PC-3 (cell line): ENCODE measurements at regions not wholly inside any gene's neighbourhood (a gene's known extent, or its start where the extent isn't known, plus 50 kb on each side); places are given as distances from the start of the nearest gene placed in this dataset.

Experiments used
- ATAC-seq: fragments of 200-7000 bp; cut with Tn5 transposase; 2 replicates; pipeline ENCODE4 v1.9.1; 2020; ENCODE audit warnings: mild to moderate bottlenecking, moderate library complexity
- BruUV-seq: library from RNA; stranded (reverse); fragments of 400-500 nt; replicated peaks from 2 replicates; lab custom pipeline; 2021; lab: Mats Ljungman, UMichigan
- CTCF ChIA-PET: fragments of 300-600 bp; sonication (Branson Sonifier 250); formaldehyde crosslinking; loops from one replicate; lab custom pipeline; 2022; ENCODE audit warnings: antibody characterized with exemption; lab: Charles Lee
- POLR2A ChIA-PET: fragments of 300-600 bp; sonication (Branson Sonifier 250); formaldehyde crosslinking; loops from one replicate; lab custom pipeline; 2022; ENCODE audit warnings: antibody characterized with exemption; ENCODE audit not compliant: unreplicated experiment; lab: Charles Lee
- DNase-seq: peaks from one replicate; pipeline ENCODE4 v3.0.0-alpha.2; 2015
- H2AFZ ChIP-seq: fragments of 300-600 bp; sonication (generic); 2 replicates; pipeline ENCODE4 v1.6.0; 2016; ENCODE audit warnings: antibody characterized with exemption, low read length
- H3F3A ChIP-seq: fragments of 300-600 bp; sonication (generic); one replicate; pipeline ENCODE4 v1.6.0; 2017; ENCODE audit warnings: antibody characterized with exemption, low read length, control low read depth, mild to moderate bottlenecking; ENCODE audit not compliant: unreplicated experiment
- H3K27ac ChIP-seq: fragments of 300-600 bp; sonication (generic); 2 replicates; pipeline ENCODE4 v1.5.1; 2016; ENCODE audit warnings: mild to moderate bottlenecking, low read length
- H3K27me3 ChIP-seq: fragments of 300-600 bp; sonication (generic); 2 replicates; pipeline ENCODE4 v1.6.1; 2016; ENCODE audit warnings: low read length, mixed read lengths
- H3K36me3 ChIP-seq: fragments of 300-600 bp; sonication (generic); 2 replicates; pipeline ENCODE4 v1.6.1; 2016; ENCODE audit warnings: low read depth, mixed run types, low read length, mixed read lengths
- H3K4me1 ChIP-seq: fragments of 300-600 bp; sonication (generic); 2 replicates; pipeline ENCODE4 v1.5.1; 2016; ENCODE audit warnings: low read length; ENCODE audit not compliant: insufficient read depth
- H3K4me2 ChIP-seq: fragments of 300-600 bp; sonication (generic); 2 replicates; pipeline ENCODE4 v1.6.0; 2016; ENCODE audit warnings: low read length
- H3K4me3 ChIP-seq: fragments of 300-600 bp; sonication (generic); 2 replicates; pipeline ENCODE4 v1.5.1; 2016; ENCODE audit warnings: mild to moderate bottlenecking, low read length, mixed read lengths
- H3K79me2 ChIP-seq: fragments of 300-600 bp; sonication (generic); 2 replicates; pipeline ENCODE4 v1.6.1; 2017; ENCODE audit warnings: low read length, mixed read lengths
- H3K9ac ChIP-seq: fragments of 300-600 bp; sonication (generic); 2 replicates; pipeline ENCODE4 v1.6.0; 2016; ENCODE audit warnings: mild to moderate bottlenecking, low read length
- H3K9me2 ChIP-seq: fragments of 300-600 bp; sonication (generic); replicated peaks from 2 replicates; pipeline ENCODE4 v1.6.1; 2016; ENCODE audit warnings: mixed run types, low read length, mixed read lengths
- H3K9me3 ChIP-seq: fragments of 300-600 bp; sonication (generic); 2 replicates; pipeline ENCODE4 v1.6.1; 2016; ENCODE audit warnings: low read length, mixed read lengths
- H4K20me1 ChIP-seq: fragments of 300-600 bp; sonication (generic); 2 replicates; pipeline ENCODE4 v1.6.1; 2016; ENCODE audit warnings: low read length, mixed read lengths
- EZH2 ChIP-seq: fragments of 300-600 bp; sonication (generic); IDR thresholded peaks from one replicate; pipeline ENCODE4 v1.6.1; 2017; ENCODE audit warnings: antibody characterized with exemption, mild to moderate bottlenecking, low read length; ENCODE audit not compliant: unreplicated experiment
- EZH2phosphoT487 ChIP-seq: fragments of 300-600 bp; sonication (generic); IDR thresholded peaks from 2 replicates; pipeline ENCODE4 v1.6.1; 2018; ENCODE audit warnings: mild to moderate bottlenecking, antibody characterized with exemption, low read length, borderline replicate concordance
- intact Hi-C: fragments of 100-400 bp; cut with micrococcal nuclease; formaldehyde crosslinking; loops from 2 replicates; pipeline ENCODE4 v1.9.0; 2023
- TF ChIP-seq, protein P1 (sequence below): fragments of 300-600 bp; sonication (generic); conservative IDR thresholded peaks from 2 replicates; pipeline ENCODE4 v1.5.1; 2017; ENCODE audit warnings: antibody characterized with exemption, low read depth, mild to moderate bottlenecking, low read length

DNA sequence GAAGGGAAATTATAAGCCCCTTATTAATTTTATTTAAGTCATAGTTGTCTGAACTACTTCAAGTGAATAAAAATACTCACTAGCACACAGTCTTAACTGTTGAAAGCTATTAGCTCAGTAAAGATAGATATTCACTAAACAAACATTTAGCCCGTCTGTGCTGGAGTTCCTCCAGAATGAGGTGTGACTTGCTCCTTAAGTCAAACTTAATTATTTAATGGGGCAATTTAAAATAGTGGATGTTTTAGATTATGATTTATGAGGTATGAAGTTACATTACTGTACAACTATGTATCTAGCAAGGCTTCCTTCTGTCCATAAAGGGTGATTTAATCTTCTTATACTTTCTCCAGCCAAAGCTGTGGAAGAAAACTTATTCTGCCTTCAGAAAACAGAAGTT lies 414.0 kb upstream of the FLRT2 start:
- no peak for ATAC-seq
- Histone ChIP-seq H3K27me3 (no peaks in the 10 kb centered on the region), H3K36me3 (no peaks in the 10 kb centered on the region), H3K9ac (no peak overlapping the region), H3K79me2 (no peaks in the 10 kb centered on the region), H3K9me3 (peaks cover 32% of the 10 kb centered on the region; the same call in 1 of the 2 replicates), H3F3A (no peaks in the 10 kb centered on the region), H2AFZ (no peak overlapping the region), H3K4me3 (no peak overlapping the region), H3K4me1 (no peaks in the 10 kb centered on the region), H3K9me2 (no peaks in the 10 kb centered on the region), H4K20me1 (no peaks in the 10 kb centered on the region), H3K4me2 (no peak overlapping the region), H3K27ac (no peak overlapping the region)
- no peak for DNase-seq
- ChIA-PET POLR2A (no interaction called here), CTCF (no interaction called here)
- TF ChIP-seq, protein P1, sequence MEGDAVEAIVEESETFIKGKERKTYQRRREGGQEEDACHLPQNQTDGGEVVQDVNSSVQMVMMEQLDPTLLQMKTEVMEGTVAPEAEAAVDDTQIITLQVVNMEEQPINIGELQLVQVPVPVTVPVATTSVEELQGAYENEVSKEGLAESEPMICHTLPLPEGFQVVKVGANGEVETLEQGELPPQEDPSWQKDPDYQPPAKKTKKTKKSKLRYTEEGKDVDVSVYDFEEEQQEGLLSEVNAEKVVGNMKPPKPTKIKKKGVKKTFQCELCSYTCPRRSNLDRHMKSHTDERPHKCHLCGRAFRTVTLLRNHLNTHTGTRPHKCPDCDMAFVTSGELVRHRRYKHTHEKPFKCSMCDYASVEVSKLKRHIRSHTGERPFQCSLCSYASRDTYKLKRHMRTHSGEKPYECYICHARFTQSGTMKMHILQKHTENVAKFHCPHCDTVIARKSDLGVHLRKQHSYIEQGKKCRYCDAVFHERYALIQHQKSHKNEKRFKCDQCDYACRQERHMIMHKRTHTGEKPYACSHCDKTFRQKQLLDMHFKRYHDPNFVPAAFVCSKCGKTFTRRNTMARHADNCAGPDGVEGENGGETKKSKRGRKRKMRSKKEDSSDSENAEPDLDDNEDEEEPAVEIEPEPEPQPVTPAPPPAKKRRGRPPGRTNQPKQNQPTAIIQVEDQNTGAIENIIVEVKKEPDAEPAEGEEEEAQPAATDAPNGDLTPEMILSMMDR, result no peak
- no peak for TF ChIP-seq EZH2phosphoT487
- TF ChIP-seq EZH2, result no peak
- BruUV-seq, result no TSS peak
- intact Hi-C loops, result no loop called here

DNA sequence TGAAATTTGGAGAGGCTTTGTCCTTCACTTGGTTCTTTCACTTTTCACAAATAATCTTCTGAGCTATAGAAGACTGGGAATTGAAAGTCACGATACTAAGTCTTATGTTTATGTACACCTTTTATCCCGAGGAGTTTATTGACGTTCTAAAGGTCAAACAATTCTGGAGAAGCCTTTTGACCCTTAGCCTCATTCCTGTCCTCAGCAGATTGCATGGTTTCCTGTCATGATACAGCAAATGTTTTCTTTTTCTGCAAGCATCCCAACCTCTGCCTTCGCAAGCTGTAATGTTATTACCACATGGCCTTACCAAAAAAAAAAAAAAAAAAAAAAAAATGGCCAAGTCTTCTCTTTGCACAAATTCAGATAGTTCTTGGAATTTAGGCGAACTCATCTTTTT lies 411.7 kb upstream of the FLRT2 start:
- Histone ChIP-seq H3K9me2 (no peaks in the 10 kb centered on the region), H3K4me2 (no peak overlapping the region), H3K36me3 (no peaks in the 10 kb centered on the region), H3F3A (no peaks in the 10 kb centered on the region), H2AFZ (no peak overlapping the region), H3K79me2 (no peaks in the 10 kb centered on the region), H3K27me3 (no peaks in the 10 kb centered on the region), H4K20me1 (no peaks in the 10 kb centered on the region), H3K4me3 (no peak overlapping the region), H3K27ac (no peak overlapping the region), H3K4me1 (peaks cover 7% of the 10 kb centered on the region), H3K9ac (no peak overlapping the region), H3K9me3 (0 out of 2 replicates have a peak, but pooled peaks cover 20% of the 10 kb centered on the region)
- no peak for DNase-seq
- TF ChIP-seq EZH2, result no peak
- TF ChIP-seq, protein P1, result no peak
- TF ChIP-seq EZH2phosphoT487, result no peak
- intact Hi-C loops, result no loop called here
- ChIA-PET POLR2A (no interaction called here), CTCF (no interaction called here)
- no TSS peak for BruUV-seq
- no peak for ATAC-seq

DNA sequence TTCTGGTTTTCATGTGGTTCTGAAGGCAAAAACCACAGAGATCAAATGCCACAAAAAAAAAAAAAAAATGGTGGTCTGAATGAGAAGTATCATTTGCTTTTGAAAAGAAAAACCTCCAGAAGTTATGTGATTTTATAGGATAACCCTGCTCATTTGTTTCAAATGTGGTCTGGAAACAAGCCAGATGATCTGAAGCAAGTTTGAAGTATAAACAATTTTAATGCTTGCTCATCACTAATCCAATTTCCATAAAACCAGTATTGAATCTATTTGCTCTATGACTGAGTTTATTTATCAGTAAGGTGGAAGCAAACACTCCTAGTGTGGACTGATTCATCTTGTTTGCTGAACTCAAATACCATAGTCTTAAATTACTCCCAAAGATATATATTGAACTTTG lies 407.3 kb upstream of the FLRT2 start:
- TF ChIP-seq, protein P1, result no peak
- TF ChIP-seq EZH2phosphoT487 (no peak), EZH2 (no peak)
- ChIA-PET CTCF (no interaction called here), POLR2A (no interaction called here)
- H3K36me3 ChIP-seq, result no peaks in the 10 kb centered on the region
- peak; percentile 84 for DNase-seq
- peak overlapping the region; percentile 35; the same call in 1 of the 2 replicates for H3K4me2 ChIP-seq
- H3K4me3 ChIP-seq, result no peak overlapping the region
- no peaks in the 10 kb centered on the region for H3K27me3 ChIP-seq
- H3F3A ChIP-seq, result no peaks in the 10 kb centered on the region
- H2AFZ ChIP-seq, result no peak overlapping the region
- H3K9me3 ChIP-seq, result 0 out of 2 replicates have a peak, but pooled peaks cover 10% of the 10 kb centered on the region
- H3K79me2 ChIP-seq, result no peaks in the 10 kb centered on the region
- H3K9ac ChIP-seq, result no peak overlapping the region
- no peaks in the 10 kb centered on the region for H4K20me1 ChIP-seq
- peak overlapping the region; percentile 17; the same call in 1 of the 2 replicates for H3K27ac ChIP-seq
- intact Hi-C loops, result no loop called here
- ATAC-seq, result no peak
- peaks cover 9% of the 10 kb centered on the region for H3K4me1 ChIP-seq
- H3K9me2 ChIP-seq, result no peaks in the 10 kb centered on the region
- BruUV-seq, result no TSS peak
